Thyroid gland (tissue), 4 donors: ENCODE measurements at regions not wholly inside any gene's neighbourhood (a gene's known extent, or its start where the extent isn't known, plus 50 kb on each side); places are given as distances from the start of the nearest gene placed in this dataset.

Source experiments
- CTCF ChIP-seq, 6 experiments: fragments of 200-600 bp in 3 of 6; fragments of 450-650 bp in 3 of 6; sonication (generic) in 3 of 6; IDR thresholded peaks; one replicate each; pipeline ENCODE4 v1.5.1; 2016 to 2019; ENCODE audit warnings: antibody characterized with exemption in 6 of 6, mild to moderate bottlenecking in 2 of 6, inconsistent platforms in 1 of 6, moderate library complexity in 1 of 6
- POLR2A ChIP-seq, 2 donors: fragments of 450-650 bp; IDR thresholded peaks; one replicate each; pipeline ENCODE4 v1.6.1; 2017; ENCODE audit warnings: antibody characterized with exemption in 2 of 2, mild to moderate bottlenecking in 2 of 2, moderate library complexity in 1 of 2

- TF ChIP-seq POLR2A (IDR thresholded peaks at IDR 0.05): no peak
- TF ChIP-seq CTCF (IDR thresholded peaks at IDR 0.05): no peak
Measured at GRCh38 chr5:74200560-74200959, 440.0 kb downstream of the ENC1 start.
